Breast epithelium (tissue), 3 donors: ENCODE measurements at regions not wholly inside any gene's neighbourhood (a gene's known extent, or its start where the extent isn't known, plus 50 kb on each side); places are given as distances from the start of the nearest gene placed in this dataset.

Experiments used
- POLR2AphosphoS5 ChIP-seq, 3 donors: sonication (generic); formaldehyde crosslinking; IDR thresholded peaks; one replicate each; pipeline ENCODE4 v1.6.1; 2017; ENCODE audit warnings: antibody characterized with exemption in 3 of 3
- TF ChIP-seq, protein P1 (sequence below), 3 donors: fragments of 450-650 bp; IDR thresholded peaks; one replicate each; pipeline ENCODE4 v1.5.1; 2016 to 2017; ENCODE audit warnings: antibody characterized with exemption in 3 of 3, mild to moderate bottlenecking in 3 of 3, moderate library complexity in 3 of 3

DNA sequence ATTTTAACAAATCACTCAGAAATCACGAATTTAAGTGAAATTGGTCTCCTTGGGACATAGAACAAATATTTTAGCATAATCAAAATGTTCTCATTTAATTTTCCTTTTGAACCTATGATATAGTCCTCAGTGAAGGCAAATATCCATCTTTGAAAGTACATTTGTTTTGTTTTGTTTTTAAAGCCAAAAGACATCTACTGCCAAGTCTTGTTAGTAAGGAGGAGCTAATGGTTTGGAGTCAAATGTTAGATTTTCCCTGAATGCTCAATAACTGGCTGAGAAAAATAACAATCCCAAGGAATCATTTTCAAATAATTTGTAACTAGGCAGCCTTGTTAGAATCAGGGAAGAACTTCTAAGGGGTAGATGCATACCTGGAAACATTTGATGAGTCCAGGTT is 302.9 kb upstream of the MAF start:
- TF ChIP-seq, protein P1, sequence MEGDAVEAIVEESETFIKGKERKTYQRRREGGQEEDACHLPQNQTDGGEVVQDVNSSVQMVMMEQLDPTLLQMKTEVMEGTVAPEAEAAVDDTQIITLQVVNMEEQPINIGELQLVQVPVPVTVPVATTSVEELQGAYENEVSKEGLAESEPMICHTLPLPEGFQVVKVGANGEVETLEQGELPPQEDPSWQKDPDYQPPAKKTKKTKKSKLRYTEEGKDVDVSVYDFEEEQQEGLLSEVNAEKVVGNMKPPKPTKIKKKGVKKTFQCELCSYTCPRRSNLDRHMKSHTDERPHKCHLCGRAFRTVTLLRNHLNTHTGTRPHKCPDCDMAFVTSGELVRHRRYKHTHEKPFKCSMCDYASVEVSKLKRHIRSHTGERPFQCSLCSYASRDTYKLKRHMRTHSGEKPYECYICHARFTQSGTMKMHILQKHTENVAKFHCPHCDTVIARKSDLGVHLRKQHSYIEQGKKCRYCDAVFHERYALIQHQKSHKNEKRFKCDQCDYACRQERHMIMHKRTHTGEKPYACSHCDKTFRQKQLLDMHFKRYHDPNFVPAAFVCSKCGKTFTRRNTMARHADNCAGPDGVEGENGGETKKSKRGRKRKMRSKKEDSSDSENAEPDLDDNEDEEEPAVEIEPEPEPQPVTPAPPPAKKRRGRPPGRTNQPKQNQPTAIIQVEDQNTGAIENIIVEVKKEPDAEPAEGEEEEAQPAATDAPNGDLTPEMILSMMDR (IDR thresholded peaks at IDR 0.05), result no peak
- no peak for TF ChIP-seq POLR2AphosphoS5 (IDR thresholded peaks at IDR 0.05)
